Naive thymus-derived CD4-positive, alpha-beta T cell (primary cell): ENCODE measurements at regions not wholly inside any gene's neighbourhood (a gene's known extent, or its start where the extent isn't known, plus 50 kb on each side); places are given as distances from the start of the nearest gene placed in this dataset.

Experiments used
- ATAC-seq: fragments of 150-1000 bp; cut with Tn5 transposase; 2 replicates; pipeline ENCODE4 v1.10.0; 2021; ENCODE audit warnings: mild to moderate bottlenecking, moderate library complexity
- CTCF ChIA-PET: fragments of 350-600 bp; sonication (Branson Sonifier 250); formaldehyde crosslinking; loops from one replicate; lab custom pipeline; 2021; ENCODE audit warnings: antibody characterized with exemption; lab: Charles Lee
- POLR2A ChIA-PET: fragments of 350-600 bp; sonication (Branson Sonifier 250); formaldehyde crosslinking; loops from one replicate; lab custom pipeline; 2021; ENCODE audit warnings: antibody characterized with exemption, inconsistent platforms; lab: Charles Lee
- DNase-seq, 9 donors: peaks; one replicate each; pipeline versions ENCODE4 v3.0.0 to v3.0.0-alpha.2; 2020 to 2022; ENCODE audit warnings: mixed read lengths in 1 of 9
- H3K27ac ChIP-seq: one replicate; pipeline ENCODE4 v1.7.0; 2013; ENCODE audit warnings: mild to moderate bottlenecking, low read depth, low read length, moderate library complexity
- H3K27me3 ChIP-seq, 2 donors: one replicate each; pipeline ENCODE4 v1.7.0; 2013; ENCODE audit warnings: low read length in 2 of 2, mild to moderate bottlenecking in 2 of 2, moderate library complexity in 2 of 2; ENCODE audit not compliant: control insufficient read depth in 2 of 2, insufficient read depth in 2 of 2
- H3K36me3 ChIP-seq, 3 experiments: 1 replicate in 2 of 3; 2 replicates in 1 of 3; pipeline ENCODE4 v1.7.0; 2013; ENCODE audit warnings: low read length in 3 of 3, mild to moderate bottlenecking in 3 of 3, moderate library complexity in 1 of 3; ENCODE audit not compliant: insufficient read depth in 3 of 3, control insufficient read depth in 2 of 3
- H3K4me1 ChIP-seq, 2 donors: one replicate each; pipeline ENCODE4 v1.7.0; 2013; ENCODE audit warnings: low read length in 2 of 2, mild to moderate bottlenecking in 2 of 2, moderate library complexity in 1 of 2; ENCODE audit not compliant: control insufficient read depth in 2 of 2, insufficient read depth in 2 of 2
- H3K4me3 ChIP-seq: 2 replicates; pipeline ENCODE4 v1.7.0; 2013; ENCODE audit warnings: mild to moderate bottlenecking, low read length
- H3K9me3 ChIP-seq, 3 experiments: 1 replicate in 2 of 3; 2 replicates in 1 of 3; pipeline ENCODE4 v1.7.0; 2013; ENCODE audit warnings: low read length in 3 of 3; ENCODE audit not compliant: control insufficient read depth in 2 of 3
- H3K27ac Mint-ChIP-seq, 9 donors: one replicate each; pipeline ENCODE4 v1.8.0; 2020 to 2022; ENCODE audit warnings: mixed read lengths in 9 of 9, mild to moderate bottlenecking in 8 of 9, moderate library complexity in 5 of 9, inconsistent platforms in 2 of 9
- H3K27me3 Mint-ChIP-seq, 5 donors: one replicate each; pipeline ENCODE4 v1.8.0; 2021 to 2022; ENCODE audit warnings: mixed read lengths in 5 of 5, mild to moderate bottlenecking in 1 of 5
- H3K36me3 Mint-ChIP-seq, 5 donors: one replicate each; pipeline ENCODE4 v1.8.0; 2020 to 2022; ENCODE audit warnings: mixed read lengths in 5 of 5, mild to moderate bottlenecking in 3 of 5, inconsistent platforms in 1 of 5
- H3K4me1 Mint-ChIP-seq, 7 donors: one replicate each; pipeline ENCODE4 v1.8.0; 2020 to 2022; ENCODE audit warnings: mixed read lengths in 7 of 7, mild to moderate bottlenecking in 3 of 7, inconsistent platforms in 1 of 7
- H3K4me3 Mint-ChIP-seq, 10 donors: one replicate each; pipeline ENCODE4 v1.8.0; 2020 to 2022; ENCODE audit warnings: mild to moderate bottlenecking in 10 of 10, mixed read lengths in 10 of 10, moderate library complexity in 6 of 10, inconsistent platforms in 2 of 10
- H3K9me3 Mint-ChIP-seq, 11 donors: one replicate each; pipeline ENCODE4 v1.8.0; 2020 to 2022; ENCODE audit warnings: mixed read lengths in 11 of 11, mild to moderate bottlenecking in 4 of 11, inconsistent platforms in 1 of 11, moderate library complexity in 1 of 11
- intact Hi-C, 2 donors: fragments of 100-400 bp; cut with micrococcal nuclease; formaldehyde crosslinking; loops; one replicate each; pipeline ENCODE4 v1.15.1; 2023

- ChIA-PET POLR2A (no interaction called here), CTCF (no interaction called here)
- Histone ChIP-seq H3K27me3 (no peaks in the 10 kb centered on the region), H3K4me1 (no peaks in the 10 kb centered on the region), H3K9me3 (no peaks in the 10 kb centered on the region), H3K36me3 (no peaks in the 10 kb centered on the region), H3K27ac (no peak overlapping the region), H3K4me3 (no peak overlapping the region)
- Mint-ChIP-seq H3K9me3 (no peaks in the 10 kb centered on the region), H3K4me3 (no peak overlapping the region), H3K27ac (no peak overlapping the region), H3K27me3 (peaks cover 0 to 40% (median 0%) of the 10 kb centered on the region in 5 donors), H3K4me1 (peaks cover 0 to 9% (median 4%) of the 10 kb centered on the region in 7 donors), H3K36me3 (no peaks in the 10 kb centered on the region)
- intact Hi-C loops = no loop called here
- ATAC-seq = no peak
- no peak for DNase-seq
Measured at GRCh38 chr2:234128606-234129005, 78.1 kb downstream of the SPP2 start.
